ENCODE measurements at regions not wholly inside any gene's neighbourhood (a gene's known extent, or its start where the extent isn't known, plus 50 kb on each side); places are given as distances from the start of the nearest gene placed in this dataset.
A peak's percentile ranks its signal among the peaks of the same experiment; 100 is the strongest.

DNA sequence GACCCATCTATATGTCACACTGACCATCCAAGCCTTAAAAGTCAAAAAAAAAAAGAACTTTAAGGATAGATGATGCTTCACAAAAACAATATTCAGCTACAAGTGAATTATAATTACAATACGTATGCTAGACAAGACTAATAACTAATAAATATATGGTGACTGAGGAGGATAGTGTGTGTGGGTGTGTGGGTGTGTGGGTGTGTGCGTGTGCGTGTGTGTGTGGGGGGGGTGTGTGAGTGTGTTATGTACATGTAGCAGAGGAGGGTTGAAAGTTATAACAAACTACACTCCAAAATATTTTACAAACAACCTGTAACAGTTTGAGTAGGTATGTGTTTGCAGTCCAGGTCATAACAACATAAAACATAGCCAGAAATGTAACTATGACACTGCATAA, 159.2 kb upstream of the RBBP8 start:
- H3K4me3 Mint-ChIP-seq = no peak overlapping the region
- H3K36me3 Mint-ChIP-seq = no peaks in the 10 kb centered on the region
- peaks cover 0 to 2% (median 0%) of the 10 kb centered on the region in 3 donors for H3K27me3 Mint-ChIP-seq (ENCODE audit: low read depth in 3 of 3)
- no peak overlapping the region for H3K27ac Mint-ChIP-seq
- peaks cover 0 to 2% (median 0%) of the 10 kb centered on the region in 6 donors for H3K9me3 Mint-ChIP-seq
- no peaks in the 10 kb centered on the region for H3K4me1 Mint-ChIP-seq
- DNase-seq = no peak

DNA sequence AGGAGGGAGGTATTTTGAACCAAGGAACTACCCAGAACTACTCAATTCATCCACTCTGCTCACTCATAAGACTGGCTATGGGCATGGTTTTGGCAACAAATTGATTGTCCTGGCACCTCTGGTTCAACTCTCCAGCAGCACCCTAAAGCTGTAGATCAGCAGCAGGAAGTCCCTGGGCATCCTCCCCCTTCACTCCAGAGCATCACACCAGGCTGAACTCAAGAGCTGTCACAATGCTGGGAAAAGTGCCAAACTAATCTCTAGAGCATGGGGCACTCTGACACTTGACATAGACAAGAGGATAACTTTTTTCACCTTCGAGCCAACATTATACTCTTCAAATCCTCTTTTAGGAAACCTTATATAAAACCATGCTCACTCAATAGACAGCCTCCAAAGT, 154.1 kb upstream of the RBBP8 start:
- no peak for DNase-seq
- H3K27ac Mint-ChIP-seq = no peak overlapping the region
- no peak overlapping the region for H3K4me3 Mint-ChIP-seq
- H3K9me3 Mint-ChIP-seq = peaks cover 0 to 2% (median 0%) of the 10 kb centered on the region in 6 donors
- no peaks in the 10 kb centered on the region for H3K4me1 Mint-ChIP-seq
- H3K27me3 Mint-ChIP-seq (ENCODE audit: low read depth in 3 of 3) = peaks cover 0 to 13% (median 0%) of the 10 kb centered on the region in 3 donors
- no peaks in the 10 kb centered on the region for H3K36me3 Mint-ChIP-seq

DNA sequence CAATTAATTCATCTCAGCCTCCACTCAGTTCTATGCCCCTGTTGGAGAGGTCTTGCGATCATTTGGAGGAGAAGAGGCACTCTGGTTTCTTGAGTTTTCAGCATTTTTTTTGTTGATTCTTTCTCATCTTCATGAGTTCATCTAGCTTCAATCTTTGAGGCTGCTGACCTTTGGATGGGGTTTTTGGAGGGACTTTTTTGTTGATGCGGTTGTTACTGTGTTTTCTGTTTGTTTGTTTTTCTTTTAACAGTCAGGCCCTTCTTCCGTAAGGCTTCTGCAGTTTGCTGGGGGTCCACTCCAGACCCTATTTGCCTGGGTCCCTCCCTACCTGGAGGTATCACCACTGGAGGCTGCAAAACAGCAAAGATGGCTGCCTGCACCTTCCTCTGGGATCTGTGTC, 149.9 kb upstream of the RBBP8 start:
- Mint-ChIP-seq H3K27me3 (ENCODE audit: low read depth in 3 of 3) (peaks cover 0 to 14% (median 2%) of the 10 kb centered on the region in 3 donors), H3K36me3 (no peaks in the 10 kb centered on the region), H3K4me1 (no peaks in the 10 kb centered on the region), H3K9me3 (no peaks in the 10 kb centered on the region), H3K4me3 (no peak overlapping the region), H3K27ac (no peak overlapping the region)
- no peak for DNase-seq

DNA sequence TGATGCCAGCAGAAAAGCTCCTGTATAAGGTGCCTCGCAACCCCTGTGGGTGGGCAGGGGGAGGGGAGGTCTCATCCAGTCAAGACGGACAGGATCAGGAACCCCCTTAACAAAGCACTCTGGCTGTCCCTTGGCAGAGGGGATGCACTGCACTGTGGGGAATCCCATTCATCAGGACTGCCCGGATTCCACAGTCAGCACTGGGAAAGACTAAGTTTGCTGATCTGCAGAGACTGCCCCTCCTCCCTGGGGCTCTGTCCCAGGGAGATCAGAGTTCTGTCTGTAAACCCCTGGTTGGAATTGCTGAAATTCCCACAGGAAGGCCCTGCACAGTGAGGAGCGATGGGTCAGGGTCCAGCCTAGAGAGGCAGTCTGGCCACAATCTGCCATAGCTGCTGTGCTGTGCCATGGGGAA, 149.5 kb upstream of the RBBP8 start:
- Mint-ChIP-seq H3K27ac (no peak overlapping the region), H3K4me3 (no peak overlapping the region), H3K27me3 (ENCODE audit: low read depth in 3 of 3) (peaks cover 0 to 14% (median 2%) of the 10 kb centered on the region in 3 donors), H3K9me3 (no peaks in the 10 kb centered on the region), H3K4me1 (no peaks in the 10 kb centered on the region), H3K36me3 (no peaks in the 10 kb centered on the region)
- no peak for DNase-seq

DNA sequence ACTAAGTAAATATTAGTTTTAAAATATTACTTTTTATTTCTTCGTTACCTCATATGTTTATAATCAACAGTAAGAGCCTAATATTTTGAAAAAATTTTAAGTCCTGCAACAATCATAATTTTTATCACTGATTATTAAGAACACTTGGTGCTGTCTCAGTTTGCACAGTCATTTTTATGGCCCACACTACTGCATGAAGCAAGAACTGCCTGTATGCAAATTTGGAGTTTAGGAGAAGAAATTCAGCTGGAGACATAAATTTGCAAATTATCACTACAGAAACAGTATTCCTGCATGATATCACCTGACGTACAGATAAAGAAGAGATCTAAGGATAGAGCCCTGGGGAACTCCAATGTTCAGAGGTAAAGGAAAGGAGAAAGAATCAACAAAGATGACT, 144.1 kb upstream of the RBBP8 start:
- Mint-ChIP-seq H3K4me1 (no peaks in the 10 kb centered on the region), H3K36me3 (no peaks in the 10 kb centered on the region), H3K27ac (no peak overlapping the region), H3K4me3 (no peak overlapping the region), H3K27me3 (ENCODE audit: low read depth in 3 of 3) (peaks cover 0 to 4% (median 2%) of the 10 kb centered on the region in 3 donors), H3K9me3 (no peaks in the 10 kb centered on the region)
- no peak for DNase-seq

DNA sequence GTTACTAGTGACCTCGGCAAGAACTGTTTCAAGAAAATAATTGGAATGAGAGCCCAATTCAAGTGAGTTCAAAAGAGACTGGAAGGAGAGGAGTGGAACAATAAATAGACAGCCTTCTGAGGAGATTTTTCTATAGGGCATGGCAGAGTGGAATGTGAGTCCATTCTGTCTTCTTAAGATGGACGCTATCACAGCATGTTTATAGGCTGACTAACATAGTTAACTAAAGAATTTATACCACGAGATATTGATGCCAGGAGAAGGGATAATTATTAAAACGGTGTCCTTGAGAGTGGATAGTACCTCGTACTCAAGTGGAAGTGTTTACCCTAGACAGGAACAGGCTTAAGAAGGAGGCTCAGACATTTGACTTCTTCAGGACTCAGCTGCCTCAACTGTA, 143.5 kb upstream of the RBBP8 start:
- DNase-seq = no peak
- Mint-ChIP-seq H3K9me3 (no peaks in the 10 kb centered on the region), H3K4me1 (no peaks in the 10 kb centered on the region), H3K4me3 (no peak overlapping the region), H3K36me3 (no peaks in the 10 kb centered on the region), H3K27ac (no peak overlapping the region), H3K27me3 (ENCODE audit: low read depth in 3 of 3) (peaks cover 0 to 4% (median 2%) of the 10 kb centered on the region in 3 donors)

DNA sequence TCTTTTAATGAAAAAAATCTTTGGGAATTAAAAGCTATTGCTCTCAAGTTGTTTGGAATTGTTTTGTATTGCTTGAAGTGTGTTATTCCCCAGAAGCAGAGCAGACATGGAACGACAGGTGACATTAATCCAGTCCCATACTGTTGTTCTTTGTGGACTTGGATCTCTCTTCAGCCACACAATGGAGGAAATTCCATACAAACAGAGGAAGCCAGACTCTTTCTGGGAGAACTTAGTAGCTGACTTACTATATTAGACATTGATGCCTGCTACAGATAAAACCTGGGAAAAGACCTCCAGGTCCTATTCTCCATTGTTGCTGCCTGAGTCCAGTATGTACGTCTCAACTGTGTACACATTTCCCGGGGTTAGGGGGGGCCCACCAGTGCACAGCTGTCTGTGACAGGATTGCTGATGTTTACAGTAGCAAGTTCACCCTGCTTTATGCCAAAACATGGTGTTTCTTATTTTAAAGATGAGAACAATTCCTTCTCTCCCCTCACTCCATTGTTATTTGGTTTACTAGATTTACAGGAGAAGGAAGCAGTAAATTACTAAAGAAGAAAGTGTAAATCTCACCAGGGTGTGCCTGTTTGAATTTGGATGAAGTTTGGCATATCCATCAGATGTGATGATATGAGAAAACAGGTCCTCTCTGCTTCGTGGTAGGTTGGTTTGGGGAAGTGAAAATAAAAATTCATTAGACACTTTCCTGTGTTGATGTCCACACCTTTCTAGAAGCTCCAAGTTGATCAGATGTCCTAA, 142.4 kb upstream of the RBBP8 start:
- Mint-ChIP-seq H3K4me1 (no peaks in the 10 kb centered on the region), H3K4me3 (no peak overlapping the region), H3K9me3 (no peaks in the 10 kb centered on the region)

DNA sequence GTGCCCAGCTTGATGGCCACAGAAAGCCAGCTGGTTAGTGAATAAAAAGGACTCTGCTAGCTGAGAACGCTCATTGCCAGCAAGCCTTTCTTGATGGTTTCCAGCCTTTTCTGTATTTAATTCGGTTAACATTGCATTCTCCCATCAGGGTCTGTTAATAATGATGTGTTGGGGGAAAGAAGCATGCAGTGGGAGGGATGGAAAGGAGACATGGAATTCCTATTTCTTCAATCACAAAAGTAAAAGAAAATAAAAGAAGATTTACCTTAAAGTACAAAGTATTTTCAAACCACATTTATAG, 141.9 kb upstream of the RBBP8 start:
- Mint-ChIP-seq H3K27me3 (ENCODE audit: low read depth in 3 of 3) (peaks cover 0 to 2% (median 2%) of the 10 kb centered on the region in 3 donors), H3K9me3 (no peaks in the 10 kb centered on the region), H3K27ac (no peak overlapping the region), H3K36me3 (no peaks in the 10 kb centered on the region), H3K4me1 (no peaks in the 10 kb centered on the region), H3K4me3 (no peak overlapping the region)
- no peak for DNase-seq

More for the DNA sequence above, 142.4 kb upstream of the RBBP8 start:
- H3K27ac Mint-ChIP-seq = no peak overlapping the region
- peaks cover 0 to 2% (median 2%) of the 10 kb centered on the region in 3 donors for H3K27me3 Mint-ChIP-seq (ENCODE audit: low read depth in 3 of 3)
- no peak for DNase-seq
- H3K36me3 Mint-ChIP-seq = no peaks in the 10 kb centered on the region

DNA sequence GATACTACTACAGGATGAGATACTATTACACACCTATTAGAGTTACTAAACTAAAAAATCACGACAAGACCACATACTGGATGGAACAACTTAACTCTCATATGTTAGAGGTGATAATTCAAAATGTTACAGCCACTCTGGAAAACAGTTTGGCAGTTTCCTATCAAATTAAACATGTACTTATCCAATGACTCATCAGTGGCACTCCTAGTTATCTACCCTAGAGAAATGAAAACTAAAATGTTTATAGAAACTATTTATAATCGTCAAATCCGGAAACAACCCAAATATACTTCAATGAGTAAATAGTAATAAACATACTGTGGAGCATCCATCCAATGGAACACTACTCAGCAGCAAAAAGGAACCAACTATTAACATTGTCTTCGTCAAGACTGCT, 137.0 kb upstream of the RBBP8 start:
- Mint-ChIP-seq H3K27me3 (ENCODE audit: low read depth in 3 of 3) (peaks cover 0 to 2% (median 0%) of the 10 kb centered on the region in 3 donors), H3K27ac (no peak overlapping the region), H3K9me3 (no peaks in the 10 kb centered on the region)

DNA sequence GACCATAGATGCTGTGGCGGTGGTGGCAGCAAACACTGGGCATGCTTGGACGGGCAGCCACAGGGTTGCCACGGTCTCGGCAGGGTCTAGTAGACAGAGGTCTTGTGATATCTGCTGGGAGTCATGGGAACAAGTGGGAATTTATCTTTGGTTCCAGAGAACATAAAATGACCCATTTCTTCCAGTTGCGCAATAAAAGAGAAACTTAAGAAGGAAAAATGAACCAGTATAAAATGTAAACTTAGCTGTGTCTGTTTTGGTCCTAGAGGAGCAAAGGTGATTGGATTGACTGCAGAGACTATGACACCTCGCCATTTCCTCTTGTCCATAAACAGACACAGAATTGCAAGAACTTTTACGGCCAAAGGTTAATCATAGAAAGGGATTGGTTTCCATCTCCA, 132.6 kb upstream of the RBBP8 start:
- Mint-ChIP-seq H3K4me1 (no peaks in the 10 kb centered on the region), H3K9me3 (no peaks in the 10 kb centered on the region), H3K27ac (no peak overlapping the region), H3K4me3 (no peak overlapping the region), H3K27me3 (ENCODE audit: low read depth in 3 of 3) (peaks cover 2 to 4% (median 4%) of the 10 kb centered on the region in 3 donors), H3K36me3 (no peaks in the 10 kb centered on the region)
- DNase-seq = no peak

More for the DNA sequence above, 137.0 kb upstream of the RBBP8 start:
- Mint-ChIP-seq H3K4me1 (no peaks in the 10 kb centered on the region), H3K36me3 (no peaks in the 10 kb centered on the region), H3K4me3 (no peak overlapping the region)
- no peak for DNase-seq

DNA sequence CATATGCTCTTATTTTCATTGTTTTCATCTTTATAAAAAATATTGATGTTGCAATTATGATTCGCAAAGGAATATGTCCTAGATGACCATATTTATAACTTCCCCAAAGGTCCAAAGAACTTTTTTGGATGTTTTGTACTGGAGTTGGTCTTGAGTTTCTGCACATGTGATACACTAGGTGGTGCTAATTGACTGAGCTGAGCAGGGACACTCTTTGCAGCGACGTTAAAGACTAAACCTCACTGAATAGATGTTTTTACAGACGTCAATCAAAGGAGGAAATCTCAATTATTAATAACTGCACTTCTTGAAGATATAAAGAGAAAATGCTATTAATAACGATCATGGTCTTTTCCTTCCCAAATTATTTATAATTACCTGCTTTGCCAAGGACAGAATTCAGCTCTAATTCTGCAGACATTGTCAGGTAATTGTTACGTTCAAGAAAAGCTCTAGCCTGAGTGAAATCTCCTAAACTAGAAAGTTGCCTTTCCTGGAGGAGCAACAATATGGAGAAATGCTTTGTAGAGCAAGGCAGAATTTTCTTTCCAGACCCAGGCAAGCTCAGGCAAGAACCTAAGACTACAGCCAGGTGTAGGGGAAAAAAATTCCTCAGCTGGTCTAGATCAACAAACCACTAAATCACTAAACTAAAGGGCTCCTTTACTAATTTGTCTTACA, 119.3 kb upstream of the RBBP8 start:
- Mint-ChIP-seq H3K4me3 (no peak overlapping the region), H3K36me3 (no peaks in the 10 kb centered on the region), H3K27me3 (ENCODE audit: low read depth in 3 of 3) (peaks cover 3 to 16% (median 4%) of the 10 kb centered on the region in 3 donors), H3K9me3 (no peaks in the 10 kb centered on the region), H3K27ac (no peak overlapping the region), H3K4me1 (no peaks in the 10 kb centered on the region)
- peak in 2 of 3 donors; percentile 1 to 27 for DNase-seq

DNA sequence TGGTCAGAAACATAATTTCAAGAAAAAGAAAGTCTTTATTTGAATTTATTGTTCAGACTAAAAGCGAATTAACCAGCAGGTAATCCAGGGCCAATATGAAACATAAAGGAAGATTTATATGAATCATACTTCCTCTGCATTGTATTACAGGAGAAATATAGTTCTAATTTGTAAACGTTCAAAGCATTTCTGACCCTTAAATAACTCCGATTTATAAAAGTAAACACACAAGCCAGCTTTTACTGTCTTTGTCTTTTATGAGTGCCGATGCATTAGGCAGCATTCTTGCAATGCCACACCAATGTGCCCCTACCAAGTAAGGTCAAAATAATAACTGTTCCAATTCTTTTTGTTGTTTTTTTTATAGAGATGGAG, 118.8 kb upstream of the RBBP8 start:
- H3K9me3 Mint-ChIP-seq = no peaks in the 10 kb centered on the region
- H3K4me1 Mint-ChIP-seq = no peaks in the 10 kb centered on the region
- no peak overlapping the region for H3K27ac Mint-ChIP-seq
- H3K36me3 Mint-ChIP-seq = no peaks in the 10 kb centered on the region
- H3K27me3 Mint-ChIP-seq (ENCODE audit: low read depth in 3 of 3) = peaks cover 3 to 16% (median 4%) of the 10 kb centered on the region in 3 donors
- no peak for DNase-seq
- no peak overlapping the region for H3K4me3 Mint-ChIP-seq

DNA sequence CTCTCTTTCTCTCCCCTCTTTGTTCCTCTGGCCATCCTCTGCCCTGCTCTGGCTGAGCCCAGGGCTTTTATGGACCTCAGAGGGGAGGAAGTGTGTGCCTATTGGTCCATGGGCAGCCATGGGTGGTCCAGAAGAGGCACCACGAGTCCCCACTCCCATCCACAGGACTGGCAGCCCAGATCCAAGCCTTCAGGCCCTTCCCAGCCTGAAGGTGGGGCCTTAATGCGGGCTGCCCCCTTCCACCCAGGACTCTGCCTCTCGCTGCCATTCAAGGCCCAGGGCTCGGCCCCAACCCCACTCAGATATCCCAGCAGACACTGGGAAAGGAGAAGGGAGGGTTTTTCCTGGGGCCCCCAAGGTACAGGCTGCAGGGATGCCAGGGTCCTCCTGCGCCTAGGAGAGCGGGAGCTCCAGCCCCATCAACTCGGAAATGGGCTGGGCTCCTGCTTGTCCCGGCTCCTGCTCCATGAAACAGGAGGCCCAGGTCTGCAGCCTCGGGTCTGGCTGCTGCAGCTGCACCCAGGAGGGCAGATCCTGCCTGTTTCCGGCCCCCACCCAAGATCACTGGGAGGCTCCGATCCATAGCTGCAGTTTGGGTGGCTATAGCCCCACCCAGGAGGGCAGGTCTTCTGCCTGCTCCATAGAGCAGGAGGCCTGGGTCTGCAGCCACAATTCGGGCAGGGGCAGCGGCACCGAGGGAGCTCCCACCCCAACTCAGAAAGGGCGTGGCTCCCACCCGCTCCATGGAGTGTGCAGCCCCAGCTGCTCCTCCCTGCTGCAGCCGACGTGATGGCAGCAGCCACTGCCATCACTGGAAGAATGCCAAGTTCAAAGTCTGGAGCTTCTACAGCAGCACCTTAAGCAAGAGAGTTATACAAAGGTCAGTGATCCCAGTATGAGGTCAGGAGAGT, 116.6 kb upstream of the RBBP8 start:
- DNase-seq = no peak

DNA sequence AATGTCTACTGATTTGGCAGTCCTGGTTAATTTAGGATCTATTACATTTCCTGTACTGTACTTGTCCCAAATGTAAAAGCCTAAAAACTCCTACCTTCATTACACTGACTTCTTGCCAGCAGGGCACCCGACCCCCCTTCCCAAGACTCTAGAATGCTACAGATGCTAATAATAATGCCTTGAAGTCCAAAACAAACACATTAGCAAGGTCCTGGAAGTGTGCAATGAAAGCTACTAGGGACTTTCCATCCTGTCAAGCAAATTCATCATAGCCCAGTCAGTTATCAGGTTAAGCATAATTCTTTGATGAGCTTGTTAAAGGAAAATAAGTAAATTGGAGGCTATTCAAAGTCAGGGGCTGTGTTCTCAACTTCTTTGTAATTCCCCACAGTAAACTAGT, 115.3 kb upstream of the RBBP8 start:
- Mint-ChIP-seq H3K36me3 (no peaks in the 10 kb centered on the region), H3K27ac (no peak overlapping the region), H3K4me1 (no peaks in the 10 kb centered on the region), H3K9me3 (no peaks in the 10 kb centered on the region), H3K4me3 (no peak overlapping the region), H3K27me3 (ENCODE audit: low read depth in 3 of 3) (peaks cover 0 to 5% (median 4%) of the 10 kb centered on the region in 3 donors)
- no peak for DNase-seq

More for the DNA sequence above, 116.6 kb upstream of the RBBP8 start:
- Mint-ChIP-seq H3K27ac (no peak overlapping the region), H3K9me3 (no peaks in the 10 kb centered on the region), H3K4me1 (no peaks in the 10 kb centered on the region), H3K4me3 (no peak overlapping the region), H3K36me3 (no peaks in the 10 kb centered on the region), H3K27me3 (ENCODE audit: low read depth in 3 of 3) (peaks cover 0 to 14% (median 4%) of the 10 kb centered on the region in 3 donors)
